Right hindlimb (tissue), 1 donor: ENCODE measurements at regions not wholly inside any gene's neighbourhood (a gene's known extent, or its start where the extent isn't known, plus 50 kb on each side); places are given as distances from the start of the nearest gene placed in this dataset.
A peak's percentile ranks its signal among the peaks of the same experiment; 100 is the strongest.
"Not testable (repeated sequence)": the region's sequence is repeated elsewhere in the genome, so short reads cannot be mapped to it uniquely, and the experiment has no call there.

Experiments used
- DNase-seq: peaks from one replicate; pipeline ENCODE4 v3.0.0-alpha.2; 2018

DNA sequence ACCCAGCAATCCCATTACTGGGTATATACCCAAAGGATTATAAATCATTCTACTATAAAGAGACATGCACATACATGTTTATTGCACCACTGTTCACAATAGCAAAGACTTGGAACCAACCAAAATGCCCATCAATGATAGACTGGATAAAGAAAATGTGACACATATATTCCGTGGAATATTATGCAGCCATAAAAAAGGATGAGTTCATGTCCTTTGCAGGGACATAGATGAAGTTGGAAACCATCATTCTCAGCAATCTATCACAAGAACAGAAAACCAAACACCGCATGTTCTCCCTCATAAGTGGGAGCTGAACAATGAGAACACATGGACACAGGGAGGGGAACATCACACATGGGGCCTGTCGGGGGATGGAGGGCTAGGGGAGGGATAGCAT lies 113.2 kb upstream of the PRSS1 start:
- DNase-seq: not testable (repeated sequence)

- DNase-seq: peak; percentile 35
These were observed 116.8 kb upstream of the PRSS1 start for GRCh38 chr7:142632271-142633134.

GRCh38 chr7:142629588-142630260 lies 119.5 kb upstream of the PRSS1 start:
- no peak for DNase-seq

DNA sequence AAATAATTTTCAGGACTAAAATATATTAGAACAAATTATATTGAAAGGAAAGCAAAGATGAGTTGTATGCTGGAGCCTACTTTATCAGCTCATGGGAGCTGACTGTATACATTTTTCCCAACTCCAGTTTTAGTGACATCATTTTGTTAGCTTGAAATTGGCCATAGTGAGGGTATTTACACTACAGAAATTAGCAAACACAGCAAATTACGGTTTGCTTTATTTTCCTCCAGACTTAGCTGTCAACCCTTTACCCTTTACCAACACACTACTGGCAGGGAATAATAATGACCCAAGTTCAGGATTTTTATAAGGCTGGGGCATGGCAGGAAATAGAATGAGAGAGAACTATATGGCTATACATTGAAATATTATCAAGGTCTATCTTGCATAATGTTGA lies 120.3 kb upstream of the PRSS1 start:
- no peak for DNase-seq

DNA sequence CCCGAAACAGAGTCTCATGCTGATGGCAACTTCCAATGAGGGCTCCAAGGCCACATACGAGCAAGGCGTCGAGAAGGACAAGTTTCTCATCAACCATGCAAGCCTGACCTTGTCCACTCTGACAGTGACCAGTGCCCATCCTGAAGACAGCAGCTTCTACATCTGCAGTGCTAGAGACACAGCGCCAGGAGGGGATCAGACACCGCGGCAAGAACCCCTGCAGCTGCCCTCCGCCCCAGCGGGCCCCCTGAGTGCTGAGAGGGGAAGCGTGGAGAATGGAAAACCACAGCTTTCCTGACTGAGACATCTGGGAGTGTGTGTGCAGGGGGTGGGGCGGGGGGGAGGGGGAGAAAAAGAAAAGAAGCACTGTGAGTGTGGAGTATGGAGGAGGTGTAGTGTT lies 122.0 kb upstream of the PRSS1 start:
- not testable (repeated sequence) for DNase-seq

GRCh38 chr7:142626420-142627035 lies 122.7 kb upstream of the PRSS1 start:
- peak; percentile 20 for DNase-seq

DNA sequence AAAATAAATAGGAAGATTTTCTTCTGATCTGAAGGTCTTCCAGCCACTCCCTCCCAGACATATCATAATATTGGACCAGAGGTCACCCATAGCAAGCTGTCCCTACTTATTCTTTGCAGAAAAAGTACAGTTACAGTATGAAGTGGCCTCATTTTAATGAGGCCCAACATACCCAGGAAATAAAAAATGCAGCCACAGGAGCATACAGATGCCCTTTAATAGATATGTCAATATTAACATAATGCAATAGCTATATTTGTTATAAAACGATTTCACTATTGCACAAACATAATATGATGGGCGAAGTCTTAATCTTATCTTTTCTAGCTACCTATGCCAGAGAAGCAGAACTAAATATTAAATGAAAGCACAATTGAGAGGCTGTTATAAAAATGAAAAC lies 124.1 kb upstream of the PRSS1 start:
- not testable (repeated sequence) for DNase-seq

DNA sequence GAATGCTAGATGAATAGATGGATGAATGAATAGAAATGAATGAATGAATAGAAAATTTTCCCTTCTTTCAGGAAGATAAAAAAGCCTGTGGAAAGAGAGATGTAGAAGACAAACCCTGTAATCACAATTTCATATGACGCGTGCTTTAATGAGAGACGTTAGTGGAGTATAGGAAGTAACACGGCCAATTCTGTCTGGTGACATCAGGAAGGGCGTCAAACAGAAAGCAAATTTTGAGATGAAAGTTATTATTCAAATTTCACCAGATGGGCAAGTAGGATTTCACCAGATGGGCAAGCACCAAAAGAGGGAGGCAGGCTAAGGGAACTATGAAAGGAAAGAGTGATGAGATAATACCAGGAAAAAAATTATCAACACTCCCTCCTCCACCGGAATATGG lies 128.9 kb upstream of the PRSS1 start:
- DNase-seq: no peak

- no peak for DNase-seq
These were observed 130.5 kb upstream of the PRSS1 start for GRCh38 chr7:142618655-142619351.

- no peak for DNase-seq
These were observed 132.4 kb upstream of the PRSS1 start for GRCh38 chr7:142616842-142617241.

DNA sequence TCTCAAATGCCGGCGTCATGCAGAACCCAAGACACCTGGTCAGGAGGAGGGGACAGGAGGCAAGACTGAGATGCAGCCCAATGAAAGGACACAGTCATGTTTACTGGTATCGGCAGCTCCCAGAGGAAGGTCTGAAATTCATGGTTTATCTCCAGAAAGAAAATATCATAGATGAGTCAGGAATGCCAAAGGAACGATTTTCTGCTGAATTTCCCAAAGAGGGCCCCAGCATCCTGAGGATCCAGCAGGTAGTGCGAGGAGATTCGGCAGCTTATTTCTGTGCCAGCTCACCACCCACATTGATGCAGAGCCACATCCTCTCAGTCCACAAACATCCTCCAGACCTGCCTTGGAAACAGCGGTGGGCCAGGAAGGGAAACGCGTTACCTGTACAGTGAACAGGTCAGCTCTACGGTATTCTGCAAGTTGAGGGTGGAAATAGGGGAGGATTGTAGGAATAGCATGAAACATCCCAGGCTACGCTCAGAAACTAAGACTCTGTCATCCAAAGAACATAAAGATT lies 133.1 kb upstream of the PRSS1 start:
- DNase-seq: no peak

GRCh38 chr7:142615508-142615907 lies 133.8 kb upstream of the PRSS1 start:
- no peak for DNase-seq

- DNase-seq: no peak
These were observed 135.2 kb upstream of the PRSS1 start for GRCh38 chr7:142614116-142614515.

DNA sequence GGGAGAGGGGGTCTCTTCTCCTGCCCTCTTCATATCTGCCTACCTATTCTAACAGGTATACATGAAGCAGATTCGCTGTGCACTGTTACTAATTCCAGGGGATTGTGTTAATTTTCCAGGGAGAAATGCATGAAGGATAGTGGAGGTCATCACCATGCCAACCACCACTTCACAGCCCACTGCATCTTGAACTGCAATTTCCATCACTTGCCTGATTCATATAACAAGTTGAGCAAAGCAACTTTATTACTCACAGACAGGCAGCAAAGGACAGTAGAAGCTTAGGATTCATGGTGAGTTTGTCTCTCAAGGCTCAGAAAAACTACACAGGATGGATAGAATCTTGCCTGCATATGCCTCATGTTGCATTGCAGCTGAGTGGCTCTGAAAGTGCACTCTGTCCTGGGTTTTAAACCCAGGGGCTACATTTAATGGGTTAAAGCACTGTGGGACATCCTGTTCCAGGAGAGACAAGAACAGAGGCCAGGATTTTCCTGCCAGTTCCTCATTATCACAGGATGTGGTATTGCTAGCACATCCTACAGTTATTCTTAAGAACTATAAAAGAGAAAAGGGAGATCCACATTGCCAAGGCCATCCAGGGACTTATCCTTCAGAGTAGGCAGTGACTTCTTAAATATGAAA lies 136.9 kb upstream of the PRSS1 start:
- DNase-seq: no peak

DNA sequence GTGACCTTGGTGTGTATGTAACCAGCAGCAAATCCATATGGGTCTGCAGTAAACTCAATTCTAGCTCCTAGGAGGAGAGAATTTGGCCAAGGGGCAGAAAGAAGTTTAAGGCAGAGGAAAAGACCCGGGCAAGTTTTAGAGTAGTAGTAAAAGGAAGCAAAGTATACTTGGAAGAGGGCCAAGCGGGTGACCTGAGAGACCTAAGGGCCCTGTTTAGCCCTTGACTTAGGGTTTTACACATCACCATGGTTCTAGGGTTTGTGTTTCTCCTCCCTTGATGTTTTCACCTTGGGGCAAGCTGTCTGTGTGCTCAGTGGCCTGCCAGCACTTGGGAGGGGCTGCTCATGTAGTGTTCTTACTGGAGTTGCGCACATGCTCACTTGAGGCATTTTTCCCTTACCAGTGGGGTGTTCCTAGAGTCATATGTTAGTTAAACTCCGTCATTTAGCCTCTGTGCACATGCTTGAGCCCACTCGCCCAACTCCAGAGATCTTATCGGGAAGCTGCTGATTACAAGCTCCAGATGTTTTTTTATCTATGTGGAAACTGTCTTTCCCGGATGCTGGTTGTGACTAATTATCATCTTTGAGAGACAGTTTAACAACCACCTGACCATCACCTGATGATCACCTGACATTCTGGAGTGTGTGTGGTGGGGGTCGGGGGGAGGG lies 137.6 kb upstream of the PRSS1 start:
- DNase-seq: no peak

DNA sequence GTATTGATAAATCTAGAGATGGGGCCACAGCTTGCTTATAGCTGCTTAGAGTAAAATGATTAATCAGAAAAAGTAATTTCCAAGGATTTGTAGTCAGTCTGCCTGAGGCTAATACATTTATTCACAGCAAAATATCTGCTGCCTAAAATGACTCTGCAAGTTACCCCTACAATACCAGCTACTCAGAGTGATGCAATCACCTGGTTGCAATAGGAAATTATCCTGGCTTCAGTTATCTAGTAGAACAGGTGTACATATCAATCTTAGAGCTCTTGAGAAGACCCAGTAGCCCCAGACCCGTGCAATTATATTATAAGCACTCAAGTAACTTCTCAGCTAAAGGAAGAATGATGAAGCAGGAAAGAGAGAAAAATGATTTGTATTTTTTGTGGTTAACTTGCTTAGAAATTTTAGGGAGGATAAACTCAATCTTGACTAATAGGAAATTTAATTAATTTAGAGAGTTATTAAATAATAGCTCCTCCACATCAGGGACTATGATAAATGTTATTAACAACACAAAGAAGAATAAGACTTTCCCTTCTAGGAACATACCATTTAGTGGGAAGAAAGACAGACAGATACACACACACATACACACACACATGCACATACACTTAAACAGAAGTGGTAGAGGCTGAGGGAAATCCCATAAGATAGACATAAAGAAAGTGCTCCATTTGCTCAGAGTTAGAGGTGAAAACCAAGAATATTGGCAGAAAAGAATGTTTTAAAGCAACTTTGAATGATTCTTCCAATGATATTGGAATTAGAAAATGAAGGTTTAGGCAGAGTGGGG lies 140.4 kb upstream of the PRSS1 start:
- DNase-seq: no peak

- DNase-seq: no peak
These were observed 141.9 kb upstream of the PRSS1 start for GRCh38 chr7:142607351-142607750.

- no peak for DNase-seq
These were observed 143.2 kb upstream of the PRSS1 start for GRCh38 chr7:142606081-142606480.

DNA sequence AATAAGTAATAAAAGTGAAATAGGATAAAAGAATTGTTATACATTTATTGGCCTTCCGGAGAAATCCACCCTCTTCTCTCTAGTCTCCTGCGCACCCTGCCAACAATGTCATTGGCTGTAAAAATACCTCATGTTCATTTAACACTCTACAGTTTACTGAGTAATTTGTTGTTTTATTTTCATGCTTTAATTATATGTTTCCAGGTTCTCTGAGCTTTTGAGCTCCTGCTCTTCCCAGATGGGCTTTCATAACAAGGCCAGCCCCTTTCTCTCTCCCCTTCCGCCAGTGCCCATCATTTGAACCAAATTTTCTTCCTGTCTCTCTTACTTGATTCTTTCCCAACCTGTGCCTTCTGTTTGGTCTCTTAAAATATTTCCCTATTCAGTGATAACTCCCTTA lies 144.6 kb upstream of the PRSS1 start:
- DNase-seq: no peak

DNA sequence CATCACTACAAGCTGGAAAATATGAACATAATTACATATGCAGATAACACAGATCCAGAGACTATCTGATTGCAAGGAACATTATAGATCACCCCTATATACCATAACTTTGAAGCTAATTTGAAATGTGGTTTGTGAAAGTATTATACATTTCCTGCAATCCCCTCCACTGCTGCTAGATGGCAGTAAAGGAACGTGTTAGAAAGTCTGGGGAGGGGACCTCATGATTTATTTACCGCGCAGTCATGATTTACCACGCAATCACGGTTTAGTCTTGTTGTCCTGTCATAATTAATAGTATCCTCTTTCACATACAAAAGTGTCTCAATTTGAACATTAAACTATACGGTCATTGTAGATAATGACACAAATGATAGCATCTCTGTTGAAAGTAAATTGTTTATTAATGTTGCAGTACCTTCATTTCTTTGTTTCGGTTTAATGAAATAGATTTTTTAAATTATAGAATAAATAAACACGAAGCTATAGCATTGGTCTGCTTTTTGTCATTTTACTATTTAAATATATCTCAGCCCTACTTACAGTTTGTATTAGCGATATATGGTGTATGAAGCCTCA lies 145.3 kb upstream of the PRSS1 start:
- DNase-seq: no peak

DNA sequence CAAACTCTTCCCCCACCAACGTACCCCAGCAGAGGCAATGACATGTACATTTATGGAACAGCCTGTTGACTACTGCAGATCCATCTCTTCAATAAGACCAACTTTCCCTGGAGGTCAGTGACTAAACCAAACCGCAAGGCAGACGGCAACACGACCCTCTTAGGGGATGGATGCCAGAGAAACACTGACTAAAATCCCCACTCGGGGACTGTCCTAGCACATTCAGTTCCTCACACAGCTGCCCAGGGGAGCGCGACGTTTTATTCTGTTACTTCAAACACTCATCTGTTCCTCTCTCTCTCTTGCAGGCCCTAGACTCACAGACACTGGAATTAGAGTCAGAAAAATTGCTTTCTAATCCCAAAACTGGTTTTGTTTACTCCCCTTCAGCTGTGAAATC lies 146.5 kb upstream of the PRSS1 start:
- DNase-seq: no peak
